IMR-90 (cell line): ENCODE measurements at regions not wholly inside any gene's neighbourhood (a gene's known extent, or its start where the extent isn't known, plus 50 kb on each side); places are given as distances from the start of the nearest gene placed in this dataset.
A peak's percentile ranks its signal among the peaks of the same experiment; 100 is the strongest.

Experiments used
- ATAC-seq: fragments of 200-7000 bp; cut with Tn5 transposase; 2 replicates; pipeline ENCODE4 v1.9.1; 2020; ENCODE audit warnings: low read depth, mild to moderate bottlenecking, moderate library complexity
- BruUV-seq: library from RNA; stranded (reverse); fragments of 400-500 nt; replicated peaks from 2 replicates; lab custom pipeline; 2021; lab: Mats Ljungman, UMichigan
- CTCF ChIA-PET: fragments of 300-600 bp; formaldehyde crosslinking; extraction: SDS; loops from one replicate; lab custom pipeline; 2021; ENCODE audit warnings: antibody characterized with exemption; lab: Yijun Ruan, JAX
- POLR2A ChIA-PET: fragments of 300-600 bp; sonication (Branson Sonifier 250); formaldehyde crosslinking; loops from one replicate; lab custom pipeline; 2022; ENCODE audit warnings: antibody characterized with exemption; ENCODE audit not compliant: unreplicated experiment; lab: Charles Lee
- DNase-seq: peaks from one replicate; pipeline ENCODE4 v3.0.0; 2013
- H2AFZ ChIP-seq: replicated peaks from 2 replicates; pipeline ENCODE3; 2013; ENCODE audit warnings: low read length, mild to moderate bottlenecking; ENCODE audit not compliant: poor library complexity
- H2AK5ac ChIP-seq: 2 replicates; pipeline ENCODE4 v1.6.1; 2013; ENCODE audit warnings: low read depth, low read length, inconsistent platforms
- H2AK9ac ChIP-seq: replicated peaks from 2 replicates; pipeline ENCODE3; 2013; ENCODE audit warnings: mild to moderate bottlenecking, low read depth, low read length, moderate library complexity; ENCODE audit not compliant: poor library complexity
- H2BK120ac ChIP-seq: 2 replicates; pipeline ENCODE4 v1.6.1; 2013; ENCODE audit warnings: low read depth, low read length, inconsistent platforms
- H2BK15ac ChIP-seq: 3 replicates; pipeline ENCODE4 v1.6.1; 2013; ENCODE audit warnings: low read depth, low read length, inconsistent platforms
- H2BK20ac ChIP-seq: 2 replicates; pipeline ENCODE4 v1.6.1; 2013; ENCODE audit warnings: low read depth, mild to moderate bottlenecking, inconsistent platforms, low read length, moderate library complexity
- H2BK5ac ChIP-seq: 2 replicates; pipeline ENCODE4 v1.6.1; 2013; ENCODE audit warnings: mild to moderate bottlenecking, low read depth, low read length, inconsistent platforms; ENCODE audit not compliant: poor library complexity, severe bottlenecking
- H3K14ac ChIP-seq: replicated peaks from 2 replicates; pipeline ENCODE4 v1.6.1; 2013; ENCODE audit warnings: low read depth, low read length, inconsistent platforms
- H3K18ac ChIP-seq: 2 replicates; pipeline ENCODE4 v1.6.1; 2013; ENCODE audit warnings: low read depth, low read length, control low read depth
- H3K23ac ChIP-seq: 2 replicates; pipeline ENCODE4 v1.6.1; 2013; ENCODE audit warnings: low read depth, low read length, inconsistent platforms
- H3K27ac ChIP-seq: 2 replicates; pipeline ENCODE4 v1.5.1; 2013; ENCODE audit warnings: mild to moderate bottlenecking, control low read depth, low read length; ENCODE audit not compliant: insufficient read depth
- H3K27me3 ChIP-seq: 2 replicates; pipeline ENCODE4 v1.6.1; 2013; ENCODE audit warnings: low read length; ENCODE audit not compliant: control insufficient read depth, insufficient read depth
- H3K36me3 ChIP-seq: 2 replicates; pipeline ENCODE4 v1.6.1; 2013; ENCODE audit warnings: low read length, mixed read lengths; ENCODE audit not compliant: control insufficient read depth, insufficient read depth
- H3K4ac ChIP-seq: 2 replicates; pipeline ENCODE4 v1.6.1; 2013; ENCODE audit warnings: low read depth, low read length, inconsistent platforms
- H3K4me1 ChIP-seq: 2 replicates; pipeline ENCODE4 v1.6.1; 2013; ENCODE audit warnings: low read length, mixed read lengths; ENCODE audit not compliant: control insufficient read depth, insufficient read depth
- H3K4me2 ChIP-seq: 2 replicates; pipeline ENCODE4 v1.6.1; 2013; ENCODE audit warnings: low read depth, mild to moderate bottlenecking, control low read depth, low read length, moderate library complexity
- H3K4me3 ChIP-seq: 2 replicates; pipeline ENCODE4 v1.5.1; 2013; ENCODE audit warnings: low read depth, mild to moderate bottlenecking, control low read depth, low read length, moderate library complexity; ENCODE audit not compliant: insufficient read depth
- H3K56ac ChIP-seq: 2 replicates; pipeline ENCODE4 v1.6.1; 2013; ENCODE audit warnings: low read length, inconsistent platforms; ENCODE audit not compliant: insufficient read depth; ENCODE audit errors: extremely low read depth
- H3K79me1 ChIP-seq, 2 experiments: 2 replicates each; pipeline ENCODE4 v1.6.1; 2013; ENCODE audit warnings: low read length in 2 of 2, inconsistent platforms in 1 of 2, low read depth in 1 of 2
- H3K9ac ChIP-seq: 2 replicates; pipeline ENCODE4 v1.6.1; 2013; ENCODE audit warnings: low read depth, low read length, control low read depth
- H3K9me1 ChIP-seq: 2 replicates; pipeline ENCODE4 v1.6.1; 2013; ENCODE audit warnings: low read length, inconsistent platforms; ENCODE audit not compliant: insufficient read depth
- H3K9me3 ChIP-seq: 2 replicates; pipeline ENCODE4 v1.6.1; 2013; ENCODE audit warnings: low read length; ENCODE audit not compliant: control insufficient read depth, insufficient read depth
- H4K20me1 ChIP-seq: 2 replicates; pipeline ENCODE4 v1.6.1; 2013; ENCODE audit warnings: low read length, inconsistent platforms; ENCODE audit not compliant: insufficient read depth
- H4K5ac ChIP-seq: 2 replicates; pipeline ENCODE4 v1.6.1; 2013; ENCODE audit warnings: mild to moderate bottlenecking, low read depth, low read length, control low read depth
- H4K8ac ChIP-seq, 2 experiments: 2 replicates each; pipeline ENCODE4 v1.6.1; 2013; ENCODE audit warnings: low read depth in 2 of 2, low read length in 2 of 2, control low read depth in 1 of 2, inconsistent platforms in 1 of 2
- H4K91ac ChIP-seq: 2 replicates; pipeline ENCODE4 v1.6.1; 2013; ENCODE audit warnings: low read depth, low read length, inconsistent platforms; ENCODE audit not compliant: insufficient read depth
- BHLHE40 ChIP-seq: fragments of 150-350 bp; IDR thresholded peaks from 2 replicates; pipeline ENCODE4 v1.6.1; 2016; ENCODE audit warnings: mild to moderate bottlenecking, low read depth, low read length
- CEBPB ChIP-seq: IDR thresholded peaks from 2 replicates; pipeline ENCODE4 v1.6.1; 2012; ENCODE audit warnings: low read depth, low read length, improper control_type of control experiment
- CHD1 ChIP-seq: IDR thresholded peaks from 2 replicates; pipeline ENCODE4 v1.6.1; 2012; ENCODE audit warnings: low read depth, low read length, improper control_type of control experiment
- MAZ ChIP-seq: IDR thresholded peaks from 2 replicates; pipeline ENCODE4 v1.6.1; 2012; ENCODE audit warnings: low read depth, mild to moderate bottlenecking, low read length, improper control_type of control experiment, moderate library complexity, borderline replicate concordance
- NFE2L2 ChIP-seq: fragments of 150-350 bp; IDR thresholded peaks from 2 replicates; pipeline ENCODE4 v1.6.1; 2016; ENCODE audit warnings: low read depth, mild to moderate bottlenecking, low read length
- RAD21 ChIP-seq: IDR thresholded peaks from 2 replicates; pipeline ENCODE4 v1.6.1; 2012; ENCODE audit warnings: low read length, improper control_type of control experiment
- RFX5 ChIP-seq: IDR thresholded peaks from 2 replicates; pipeline ENCODE4 v1.8.0; 2012; ENCODE audit warnings: low read depth, mild to moderate bottlenecking, low read length, moderate library complexity
- SMC3 ChIP-seq: fragments of 150-350 bp; IDR thresholded peaks from 2 replicates; pipeline ENCODE4 v1.6.1; 2016; ENCODE audit warnings: low read depth, mild to moderate bottlenecking, antibody characterized with exemption, low read length, moderate library complexity
- WGBS, 2 experiments: methylation state at CpG; one replicate each; pipeline versions ENCODE4 v1.1.5 to v1.1.7; 2013; ENCODE audit warnings: missing lambda C conversion rate in 2 of 2; ENCODE audit not compliant: insufficient read length in 1 of 2; ENCODE audit errors: extremely low coverage in 2 of 2; 5-methylcytosine and 5-hydroxymethylcytosine counted together
- dilution Hi-C: fragments of 300-500 bp; cut with HindIII; formaldehyde crosslinking; loops from one replicate; pipeline ENCODE4 v1.14.3; 2018; ENCODE audit warnings: low sequenced_read_pairs; ENCODE audit not compliant: unreplicated experiment
- in situ Hi-C: fragments of 300-500 bp; cut with MboI; formaldehyde crosslinking; loops from 3 replicates; pipeline ENCODE4 v1.14.3; 2019; ENCODE audit warnings: low sequenced_read_pairs, inconsistent platforms, mixed read lengths
- intact Hi-C: fragments of 100-400 bp; cut with micrococcal nuclease; formaldehyde crosslinking; loops from 2 replicates; pipeline ENCODE4 v1.10.0; 2022

GRCh38 chr17:62892870-62893338 lies 73.1 kb upstream of the TANC2 start (continued):
- TF ChIP-seq MAZ (no peak), CEBPB (peak; percentile 95), RFX5 (no peak; the same call in 1 of the 2 replicates), CHD1 (no peak)

DNA sequence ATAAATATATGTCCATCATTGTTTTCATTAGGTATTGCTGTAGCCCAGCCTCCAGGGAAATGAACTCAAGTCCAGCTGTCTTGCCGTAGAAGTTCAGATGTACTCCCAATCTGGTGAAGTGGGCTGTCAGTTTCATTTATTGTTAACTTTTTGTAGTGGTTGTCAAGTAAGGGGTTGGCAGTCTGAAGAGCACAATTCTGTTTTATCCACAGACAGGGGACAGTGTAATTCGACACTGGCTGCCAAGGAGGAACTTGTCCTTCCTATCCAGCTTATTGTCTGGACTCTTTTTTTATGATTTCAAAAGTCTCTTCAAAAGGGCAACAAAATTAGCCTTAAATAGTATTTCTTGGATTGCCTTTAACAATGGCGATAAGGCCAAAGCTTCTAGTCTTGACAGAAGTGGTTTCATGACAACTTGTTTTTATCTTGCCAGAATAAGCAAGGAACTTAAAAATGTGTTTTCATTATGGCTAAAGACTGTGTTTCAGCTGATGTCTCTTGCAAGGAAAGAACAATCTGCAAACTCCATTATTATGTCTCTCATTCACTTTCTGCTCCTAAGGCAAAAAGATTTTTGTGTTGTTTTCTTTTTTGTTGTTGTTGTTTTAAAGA lies 73.9 kb upstream of the TANC2 start:
- Histone ChIP-seq H2BK120ac (peak overlapping the region; percentile 50; the same call in 1 of the 2 replicates), H4K8ac (peak overlapping the region; percentile 29 to 72; a peak in 3 of 4 replicates), H3K36me3 (no peaks in the 10 kb centered on the region), H3K56ac (no peak overlapping the region), H3K4me3 (no peak overlapping the region), H4K91ac (no peak overlapping the region), H3K9me1 (0 out of 2 replicates have a peak, but pooled peaks cover 3% of the 10 kb centered on the region), H3K14ac (peak overlapping the region; percentile 14), H3K9me3 (no peaks in the 10 kb centered on the region), H4K5ac (peak overlapping the region; percentile 22; the same call in 1 of the 2 replicates), H2AK5ac (0 out of 2 replicates have a peak overlapping the region, but pooled peaks have one; percentile 18), H3K18ac (peak overlapping the region; percentile 65; the same call in 1 of the 2 replicates), H3K4me1 (peaks cover 4% of the 10 kb centered on the region; the same call in 1 of the 2 replicates), H2BK15ac (peak overlapping the region; percentile 89; the same call in 2 of the 3 replicates), H3K27ac (no peak overlapping the region), H3K4me2 (no peak overlapping the region), H2AFZ (peak overlapping the region; percentile 45), H3K79me1 (no peaks in the 10 kb centered on the region), H3K27me3 (no peaks in the 10 kb centered on the region), H3K4ac (peak overlapping the region; percentile 8; the same call in 1 of the 2 replicates), H4K20me1 (no peaks in the 10 kb centered on the region), H2BK20ac (peak overlapping the region; percentile 20; the same call in 1 of the 2 replicates), H3K23ac (0 out of 2 replicates have a peak overlapping the region, but pooled peaks have one; percentile 7), H2BK5ac (peak overlapping the region; percentile 86), H3K9ac (no peak overlapping the region), H2AK9ac (no peak overlapping the region)
- POLR2A ChIA-PET, result no interaction called here
- intact Hi-C loops (no loop called here), in situ Hi-C loops (no loop called here), dilution Hi-C loops (no loop called here)
- no peak for DNase-seq
- WGBS, 2 experiments, result 20% methylated on average over 1 of the region's 3 CpGs; no CpG with 5 or more reads in 1 of the 2 experiments
- CTCF ChIA-PET, result no interaction called here
- no peak for ATAC-seq
- TF ChIP-seq CEBPB (no peak), RAD21 (no peak), SMC3 (no peak), BHLHE40 (no peak), NFE2L2 (no peak)
- no TSS peak for BruUV-seq
